NCI-H1092 (cell line): ENCODE measurements at regions not wholly inside any gene's neighbourhood (a gene's known extent, or its start where the extent isn't known, plus 50 kb on each side); places are given as distances from the start of the nearest gene placed in this dataset.
"Not testable (repeated sequence)": the region's sequence is repeated elsewhere in the genome, so short reads cannot be mapped to it uniquely, and the experiment has no call there.

ENCODE experiments used
- DNase-seq: peaks from one replicate; lab custom pipeline; 2025; lab: John Stamatoyannopoulos, UW

DNA sequence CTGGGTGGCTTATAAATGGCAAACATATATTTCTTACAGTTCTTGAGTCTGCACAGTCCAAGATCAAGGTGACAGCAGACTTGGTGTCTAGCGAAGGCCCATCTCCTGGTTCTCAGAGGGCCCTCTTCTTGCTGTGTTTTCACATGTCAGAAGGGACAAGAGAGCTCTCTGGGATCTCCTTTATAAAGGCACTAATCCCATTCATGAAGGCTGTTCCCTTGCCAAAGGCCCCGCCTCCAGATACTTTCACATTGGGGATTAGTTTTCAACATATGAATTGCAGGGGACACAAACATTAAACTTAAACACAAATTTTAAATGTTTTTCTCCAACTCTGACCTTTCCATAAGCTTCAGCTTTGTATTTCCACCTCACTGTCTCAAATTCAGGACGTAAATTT, 1135.0 kb upstream of the TENM3 start:
- no peak for DNase-seq

DNA sequence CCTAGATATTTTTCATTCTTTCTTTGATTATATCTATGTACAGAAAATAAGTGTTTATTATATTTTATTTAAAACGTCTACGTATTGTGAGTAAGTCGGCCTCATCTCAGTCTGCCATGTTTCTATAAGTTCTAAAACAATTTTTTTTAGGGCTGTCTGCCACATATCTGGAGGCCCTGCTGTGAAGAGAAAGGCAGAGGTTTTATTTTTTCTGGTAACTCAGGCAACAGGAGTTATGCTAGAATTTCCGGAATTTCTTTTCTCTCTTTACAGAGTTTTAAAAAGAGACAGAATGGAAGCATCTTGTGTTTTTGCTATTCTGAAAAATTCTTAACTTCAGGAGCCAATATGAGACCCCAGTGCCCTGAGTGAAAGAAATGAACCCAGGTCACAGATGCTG, 1124.0 kb upstream of the TENM3 start:
- DNase-seq, result no peak

GRCh38 chr4:181121733-181122132, 1121.5 kb upstream of the TENM3 start:
- DNase-seq, result no peak

DNA sequence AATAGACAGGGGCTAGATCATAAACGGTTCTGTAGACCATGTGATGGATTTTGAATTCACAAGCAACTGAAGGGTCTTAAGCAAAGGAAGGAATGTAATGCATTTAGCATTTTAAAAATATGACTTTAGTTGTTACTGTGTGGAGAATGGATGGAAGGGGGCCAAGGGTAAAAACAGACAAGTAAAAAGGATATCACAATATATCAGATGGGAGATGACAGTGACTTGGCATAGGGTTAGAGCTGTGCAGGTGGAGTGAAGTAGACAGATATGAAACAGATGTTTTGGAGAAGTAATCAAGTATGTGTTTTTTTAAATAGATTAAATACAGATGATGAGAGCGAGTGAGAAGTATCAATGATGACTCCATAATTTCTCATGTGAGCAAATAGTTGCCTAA, 1116.0 kb upstream of the TENM3 start:
- DNase-seq, result no peak

- not testable (repeated sequence) for DNase-seq
These were observed 1112.9 kb upstream of the TENM3 start for GRCh38 chr4:181130317-181130716.

DNA sequence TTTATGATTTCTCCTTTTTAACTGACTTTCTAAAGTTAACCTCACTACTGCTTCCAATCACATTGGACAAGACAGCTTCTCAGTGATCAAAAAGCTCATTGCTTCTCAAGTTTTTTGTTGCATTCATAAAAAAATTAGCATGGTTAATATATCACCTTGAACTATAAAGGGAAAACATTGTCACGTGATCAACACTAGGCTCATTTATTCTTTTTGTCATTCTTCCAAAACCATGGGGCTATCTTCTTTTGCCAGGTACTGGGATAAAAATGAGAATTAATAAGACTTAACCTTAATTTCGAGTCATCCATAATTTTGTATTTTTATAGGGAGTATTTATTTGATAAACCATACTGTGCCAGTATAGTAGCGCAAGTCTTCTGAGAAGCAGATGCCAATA, 1105.9 kb upstream of the TENM3 start:
- no peak for DNase-seq

DNA sequence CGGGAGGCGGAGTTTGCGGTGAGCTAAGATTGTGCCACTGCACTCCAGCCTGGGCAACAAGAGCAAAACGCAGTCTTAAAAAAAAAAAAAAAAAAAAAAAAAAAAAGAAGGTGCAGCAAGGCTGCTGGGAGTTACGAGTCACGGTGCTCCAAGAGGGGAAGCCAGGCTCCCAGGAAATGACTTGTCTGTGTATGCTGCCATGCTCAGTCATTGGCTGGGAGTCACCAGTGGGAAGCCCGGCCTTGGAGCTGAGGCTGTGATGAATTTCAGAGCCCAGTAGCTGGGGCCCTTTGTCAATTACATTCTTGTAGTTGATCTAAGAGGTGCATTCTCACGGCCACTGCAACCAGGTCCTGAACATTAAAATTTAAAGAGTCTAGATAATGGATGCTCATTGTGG, 1105.1 kb upstream of the TENM3 start:
- DNase-seq, result no peak

DNA sequence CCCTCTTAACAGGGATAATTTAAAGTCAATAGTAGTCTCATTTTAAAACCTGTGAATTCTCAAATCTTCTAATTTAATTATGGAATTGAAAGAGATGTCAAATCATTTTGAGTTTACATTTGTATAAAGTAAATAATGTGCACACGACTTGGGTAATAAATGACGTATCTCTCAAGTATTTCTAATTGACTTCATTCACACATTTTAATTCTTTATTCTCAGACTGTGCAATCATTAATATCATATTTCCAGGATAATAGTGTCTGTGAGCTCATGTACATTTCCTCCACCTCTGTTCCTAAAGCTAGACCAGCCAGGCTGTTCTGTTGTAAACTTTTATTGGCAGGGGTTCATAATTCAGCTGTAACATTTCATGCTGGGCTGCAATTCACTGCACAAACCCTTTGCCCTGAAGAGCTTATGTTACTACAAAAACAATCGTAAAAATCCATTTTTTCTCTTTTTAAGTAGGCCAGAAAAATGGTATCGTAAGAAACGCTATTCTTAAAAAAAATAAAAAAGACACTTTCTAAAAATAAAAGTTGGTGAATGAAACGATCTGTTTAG, 1103.1 kb upstream of the TENM3 start:
- DNase-seq, result no peak

DNA sequence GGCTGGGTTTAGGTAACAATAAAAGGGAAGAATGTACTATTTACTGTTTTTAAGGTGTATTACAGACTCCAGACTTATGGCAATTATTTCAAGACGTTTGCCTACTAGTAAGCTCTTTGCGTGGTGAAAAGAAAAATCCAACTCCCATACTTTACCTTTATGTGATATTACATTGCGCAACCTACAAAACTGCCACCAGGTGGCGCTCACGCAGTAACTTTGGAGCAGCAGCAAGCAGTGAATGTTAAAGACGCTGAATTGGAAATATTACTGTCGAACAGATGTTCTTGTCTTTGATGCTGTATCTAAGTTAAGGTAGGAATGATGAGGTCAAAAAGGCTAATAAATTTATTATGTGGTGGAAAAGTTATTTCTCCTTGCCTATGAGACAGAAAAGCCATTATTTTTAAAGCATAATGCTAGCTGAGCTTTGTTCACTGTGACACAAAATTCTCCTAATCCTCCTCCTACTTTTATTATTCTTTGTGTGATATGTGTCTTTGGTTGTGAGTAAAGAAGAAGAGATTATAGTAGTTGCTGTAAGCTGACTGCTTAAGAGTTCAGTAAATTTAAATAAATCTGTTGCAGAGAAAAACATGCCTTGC, 1099.8 kb upstream of the TENM3 start:
- peak; percentile 74 for DNase-seq

DNA sequence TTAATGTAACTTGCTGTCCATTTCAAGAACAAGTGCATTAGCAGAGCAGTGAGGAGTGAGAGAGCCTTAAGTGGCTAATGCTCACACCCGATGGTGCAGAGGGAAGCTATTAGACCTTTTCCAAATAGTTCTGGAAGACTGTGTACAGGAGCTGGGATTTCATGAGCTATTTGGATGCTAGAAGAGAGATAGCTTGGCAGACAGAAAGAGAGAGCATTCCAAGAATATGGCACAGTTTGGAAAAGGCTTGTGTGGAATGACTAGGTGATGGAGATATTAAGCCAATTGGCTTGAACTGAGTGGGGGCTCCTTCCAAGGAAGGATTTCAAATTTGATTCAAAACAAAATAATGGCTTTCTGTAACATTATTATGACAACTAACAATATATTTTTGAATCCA, 1097.2 kb upstream of the TENM3 start:
- no peak for DNase-seq

- DNase-seq, result no peak
These were observed 1095.7 kb upstream of the TENM3 start for GRCh38 chr4:181147416-181147951.

DNA sequence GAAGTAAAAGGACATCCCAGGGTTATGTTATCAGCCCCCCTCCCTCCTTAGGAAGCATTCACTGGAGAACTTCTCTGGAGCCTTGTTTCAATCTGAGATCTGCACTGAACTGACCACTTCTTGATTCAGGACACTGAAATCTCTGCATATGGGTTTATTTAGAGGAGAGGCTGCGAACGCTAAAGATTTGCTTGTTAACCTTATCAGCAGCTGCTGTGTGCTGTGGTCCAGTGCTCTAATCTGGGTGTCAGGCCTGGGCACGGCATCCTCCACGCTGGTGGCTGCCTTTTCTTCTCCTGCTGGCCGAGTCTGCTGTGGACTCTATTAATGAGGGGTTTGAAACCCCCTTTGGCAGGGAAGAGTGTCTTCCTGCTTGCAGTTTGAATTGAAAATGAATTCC, 1094.7 kb upstream of the TENM3 start:
- DNase-seq, result no peak

GRCh38 chr4:181150191-181150590, 1093.0 kb upstream of the TENM3 start:
- DNase-seq, result peak; percentile 51

DNA sequence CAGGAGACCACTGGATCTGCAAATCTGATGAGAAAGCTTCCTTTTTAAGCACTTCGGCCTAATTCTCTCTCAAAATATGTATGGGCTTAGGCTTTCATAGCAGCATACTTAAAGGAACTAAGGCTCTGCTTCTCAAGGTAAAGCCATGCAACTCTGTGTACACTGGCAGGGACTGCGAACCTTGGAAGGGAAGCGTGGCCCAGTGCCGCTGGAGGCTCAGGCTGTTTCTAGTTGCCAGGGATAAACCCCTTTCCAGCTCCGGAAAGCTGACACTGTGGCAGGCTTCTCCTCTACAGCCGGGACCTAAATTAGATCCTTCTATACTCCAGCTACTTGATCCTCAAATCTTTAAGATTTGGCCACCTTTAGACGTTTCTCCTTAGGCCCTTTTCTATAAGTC, 1091.3 kb upstream of the TENM3 start:
- DNase-seq, result no peak

GRCh38 chr4:181157647-181158046, 1085.6 kb upstream of the TENM3 start:
- no peak for DNase-seq

DNA sequence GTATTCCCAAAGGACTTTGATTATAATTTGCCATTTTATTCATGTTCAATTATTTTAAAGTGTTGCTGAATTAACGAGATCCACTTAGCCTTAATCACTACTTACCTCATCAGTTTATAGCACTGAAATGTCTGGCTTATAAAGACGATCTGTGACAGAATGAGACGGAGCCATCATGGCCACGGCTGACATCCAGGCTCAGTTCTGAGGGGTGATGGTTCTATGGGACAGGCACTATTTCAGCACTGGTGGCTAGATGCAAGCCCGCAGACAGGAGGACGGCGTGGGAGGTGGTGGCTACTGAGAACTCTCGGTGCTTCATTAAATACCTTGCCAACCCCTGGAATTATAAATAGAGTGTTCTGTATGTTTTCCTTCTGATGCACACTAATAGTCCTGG, 1084.2 kb upstream of the TENM3 start:
- no peak for DNase-seq

- DNase-seq, result no peak
These were observed 1081.5 kb upstream of the TENM3 start for GRCh38 chr4:181161669-181162068.

GRCh38 chr4:181162266-181162665, 1080.9 kb upstream of the TENM3 start:
- DNase-seq, result no peak

- DNase-seq, result no peak
These were observed 1080.5 kb upstream of the TENM3 start for GRCh38 chr4:181162676-181163075.

- no peak for DNase-seq
These were observed 1076.3 kb upstream of the TENM3 start for GRCh38 chr4:181166742-181167399.

- no peak for DNase-seq
These were observed 1075.0 kb upstream of the TENM3 start for GRCh38 chr4:181168011-181168805.

- no peak for DNase-seq
These were observed 1070.2 kb upstream of the TENM3 start for GRCh38 chr4:181173046-181173445.

DNA sequence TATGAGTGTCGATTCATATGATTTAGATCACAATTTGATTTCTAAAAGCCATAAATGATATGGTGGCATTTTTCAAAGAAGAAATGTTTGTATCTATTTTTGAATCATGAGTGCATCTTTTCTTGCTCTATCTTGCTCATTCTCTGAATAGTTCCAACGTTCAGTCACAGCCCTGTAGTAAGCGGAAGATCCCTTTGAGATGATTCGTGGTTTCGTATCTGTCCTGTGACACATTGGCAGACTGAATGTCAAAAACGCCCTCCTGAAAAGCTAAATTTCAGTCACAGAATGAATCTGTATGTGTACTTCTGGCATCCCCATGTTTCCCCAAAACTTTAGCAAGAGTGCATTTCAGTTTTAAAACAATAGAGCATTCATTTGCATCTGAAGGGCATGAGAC, 1066.9 kb upstream of the TENM3 start:
- DNase-seq, result no peak
